B cell (primary cell): ENCODE measurements at regions not wholly inside any gene's neighbourhood (a gene's known extent, or its start where the extent isn't known, plus 50 kb on each side); places are given as distances from the start of the nearest gene placed in this dataset.

Experiments used
- ATAC-seq: fragments of 200-7000 bp; cut with Tn5 transposase; one replicate; pipeline ENCODE4 v1.10.0; 2021; ENCODE audit warnings: low read depth, mild to moderate bottlenecking, moderate number of reproducible peaks, moderate library complexity
- CTCF ChIA-PET: fragments of 350-600 bp; sonication (Branson Sonifier 250); formaldehyde crosslinking; loops from one replicate; lab custom pipeline; 2021; ENCODE audit warnings: antibody characterized with exemption, inconsistent platforms; lab: Charles Lee
- POLR2A ChIA-PET: fragments of 350-600 bp; sonication (Branson Sonifier 250); formaldehyde crosslinking; loops from one replicate; lab custom pipeline; 2021; ENCODE audit warnings: antibody characterized with exemption; lab: Charles Lee
- DNase-seq: peaks from one replicate; pipeline ENCODE4 v3.0.0; 2013
- H2AFZ ChIP-seq: 2 replicates; pipeline ENCODE4 v1.6.1; 2012; ENCODE audit warnings: mild to moderate bottlenecking, low read depth, low read length; ENCODE audit not compliant: insufficient read depth, poor library complexity, severe bottlenecking
- H3K27ac ChIP-seq, 2 donors: 1 replicate in 1 of 2; 2 replicates in 1 of 2; pipeline ENCODE4 v1.5.1; 2012 to 2013; ENCODE audit warnings: low read length in 2 of 2, mild to moderate bottlenecking in 2 of 2, moderate library complexity in 1 of 2
- H3K27me3 ChIP-seq, 4 experiments: fragments of 200-600 bp in 1 of 4; sonication (generic) in 1 of 4; replicated peaks in 1 of 4; 1 replicate in 2 of 4; 2 replicates in 2 of 4; pipeline versions ENCODE4 v1.6.1 to v1.7.0; 2013 to 2016; ENCODE audit warnings: low read length in 3 of 4, mild to moderate bottlenecking in 2 of 4, mixed read lengths in 1 of 4, moderate library complexity in 1 of 4; ENCODE audit not compliant: insufficient read depth in 4 of 4, control insufficient read depth in 3 of 4; ENCODE audit errors: control extremely low read depth in 1 of 4
- H3K36me3 ChIP-seq, 2 experiments: replicated peaks in 1 of 2; 1 replicate in 1 of 2; 2 replicates in 1 of 2; pipeline versions ENCODE4 v1.6.1 to v1.7.1; 2013; ENCODE audit warnings: low read length in 1 of 2; ENCODE audit not compliant: insufficient read depth in 2 of 2, control insufficient read depth in 1 of 2; ENCODE audit errors: control extremely low read depth in 1 of 2, extremely low read depth in 1 of 2
- H3K4me1 ChIP-seq, 2 donors: fragments of 200-600 bp in 1 of 2; sonication (generic) in 1 of 2; 1 replicate in 1 of 2; 2 replicates in 1 of 2; pipeline versions ENCODE4 v1.5.1 to v1.6.1; 2013 to 2017; ENCODE audit warnings: low read length in 2 of 2; ENCODE audit not compliant: control insufficient read depth in 2 of 2, insufficient read depth in 2 of 2
- H3K4me2 ChIP-seq: replicated peaks from 2 replicates; pipeline ENCODE3; 2012; ENCODE audit warnings: mild to moderate bottlenecking, low read depth, low read length; ENCODE audit not compliant: poor library complexity, severe bottlenecking
- H3K4me3 ChIP-seq, 5 experiments: fragments of 200-600 bp in 1 of 5; sonication (generic) in 1 of 5; 1 replicate in 3 of 5; 2 replicates in 2 of 5; pipeline versions ENCODE4 v1.5.1 to v1.7.0; 2011 to 2016; ENCODE audit warnings: low read length in 4 of 5, mild to moderate bottlenecking in 4 of 5, low read depth in 2 of 5, control low read depth in 1 of 5, moderate library complexity in 1 of 5; ENCODE audit not compliant: insufficient read depth in 1 of 5; ENCODE audit errors: control extremely low read depth in 1 of 5, extremely low read depth in 1 of 5
- H3K79me2 ChIP-seq: fragments of 200-600 bp; sonication (generic); one replicate; pipeline ENCODE4 v1.6.0; 2016; ENCODE audit warnings: low read length; ENCODE audit not compliant: control insufficient read depth, insufficient read depth
- H3K9ac ChIP-seq: fragments of 200-600 bp; sonication (generic); 2 replicates; pipeline ENCODE4 v1.6.1; 2017; ENCODE audit warnings: mild to moderate bottlenecking, low read length, moderate library complexity
- H3K9me3 ChIP-seq, 3 donors: one replicate each; pipeline versions ENCODE4 v1.6.1 to v1.7.1; 2013; ENCODE audit warnings: low read length in 2 of 3; ENCODE audit not compliant: control insufficient read depth in 2 of 3, insufficient read depth in 1 of 3; ENCODE audit errors: control extremely low read depth in 1 of 3
- H4K20me1 ChIP-seq: 2 replicates; pipeline ENCODE4 v1.6.0; 2012; ENCODE audit warnings: mild to moderate bottlenecking, low read length; ENCODE audit not compliant: insufficient read depth, control insufficient read depth, poor library complexity, severe bottlenecking
- H3K27ac Mint-ChIP-seq: one replicate; pipeline ENCODE4 v1.8.0; 2021; ENCODE audit warnings: mixed read lengths
- H3K27me3 Mint-ChIP-seq: one replicate; pipeline ENCODE4 v1.8.0; 2021; ENCODE audit warnings: mixed read lengths
- H3K4me1 Mint-ChIP-seq: one replicate; pipeline ENCODE4 v1.8.0; 2021; ENCODE audit warnings: mixed read lengths
- H3K4me3 Mint-ChIP-seq: one replicate; pipeline ENCODE4 v1.8.0; 2021; ENCODE audit warnings: mixed read lengths
- H3K9me3 Mint-ChIP-seq: one replicate; pipeline ENCODE4 v1.8.0; 2022; ENCODE audit warnings: mixed read lengths; ENCODE audit not compliant: insufficient read depth
- CTCF ChIP-seq: fragments of 200-600 bp; IDR thresholded peaks from one replicate; pipeline ENCODE4 v1.8.0; 2022; ENCODE audit warnings: antibody characterized with exemption, mild to moderate bottlenecking
- EZH2 ChIP-seq: IDR thresholded peaks from 2 replicates; pipeline ENCODE4 v1.6.1; 2012; ENCODE audit warnings: borderline replicate concordance, low read depth, mild to moderate bottlenecking, moderate library complexity, low read length; ENCODE audit not compliant: insufficient read depth, poor library complexity, severe bottlenecking
- WGBS: methylation state at CpG from one replicate; pipeline ENCODE4 v1.1.5; 2013; ENCODE audit warnings: missing lambda C conversion rate; ENCODE audit not compliant: insufficient coverage; 5-methylcytosine and 5-hydroxymethylcytosine counted together
- intact Hi-C: fragments of 100-400 bp; cut with micrococcal nuclease; formaldehyde crosslinking; loops from one replicate; pipeline ENCODE4 v1.10.0; 2022

DNA sequence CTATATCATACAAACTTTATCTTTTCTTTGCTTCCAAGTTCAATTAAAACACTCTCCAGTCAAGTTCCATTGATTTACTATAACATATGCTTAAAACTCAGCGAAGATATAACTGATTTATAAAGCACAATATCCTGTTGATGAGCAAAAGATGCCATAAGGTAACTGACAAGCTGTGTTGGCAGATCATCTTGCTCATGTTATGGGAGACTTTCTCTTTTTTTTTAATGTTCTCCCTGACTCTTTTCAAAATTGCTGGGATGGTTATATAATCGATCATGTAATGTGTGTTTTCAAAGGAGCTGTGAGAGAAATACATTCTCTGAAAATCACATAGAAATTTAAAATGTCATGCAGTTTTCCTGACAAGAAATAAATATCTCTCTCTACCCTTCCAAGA is 293.5 kb downstream of the MED10 start:
- H4K20me1 ChIP-seq = no peaks in the 10 kb centered on the region
- intact Hi-C loops = no loop called here
- no peaks in the 10 kb centered on the region for H3K27me3 ChIP-seq
- no peaks in the 10 kb centered on the region for H3K36me3 ChIP-seq
- CTCF ChIA-PET = no interaction called here
- H3K4me1 ChIP-seq = no peaks in the 10 kb centered on the region
- Mint-ChIP-seq H3K4me3 (no peak overlapping the region), H3K4me1 (no peaks in the 10 kb centered on the region), H3K27me3 (no peaks in the 10 kb centered on the region), H3K27ac (no peak overlapping the region), H3K9me3 (peaks cover 2% of the 10 kb centered on the region)
- POLR2A ChIA-PET = no interaction called here
- no peak for DNase-seq
- no peak overlapping the region for H3K4me2 ChIP-seq
- ATAC-seq = no peak
- no CpG with 5 or more reads among the region's 2 CpGs for WGBS
- no peak overlapping the region for H3K9ac ChIP-seq
- no peak overlapping the region for H3K4me3 ChIP-seq
- H3K27ac ChIP-seq = no peak overlapping the region
- H2AFZ ChIP-seq = no peak overlapping the region
- H3K9me3 ChIP-seq = no peaks in the 10 kb centered on the region
- no peaks in the 10 kb centered on the region for H3K79me2 ChIP-seq
- no peak for TF ChIP-seq EZH2
- TF ChIP-seq CTCF = no peak

- intact Hi-C loops = no loop called here
- ATAC-seq (no peak), DNase-seq (no peak)
- Histone ChIP-seq H4K20me1 (no peaks in the 10 kb centered on the region), H3K79me2 (no peaks in the 10 kb centered on the region), H3K4me1 (no peaks in the 10 kb centered on the region), H3K9me3 (no peaks in the 10 kb centered on the region), H3K4me3 (no peak overlapping the region), H3K27ac (no peak overlapping the region), H3K4me2 (no peak overlapping the region), H3K36me3 (no peaks in the 10 kb centered on the region), H3K27me3 (no peaks in the 10 kb centered on the region), H3K9ac (no peak overlapping the region), H2AFZ (no peak overlapping the region)
- ChIA-PET CTCF (no interaction called here), POLR2A (no interaction called here)
- no peak overlapping the region for H3K4me3 Mint-ChIP-seq
- TF ChIP-seq EZH2 = no peak
- TF ChIP-seq CTCF = no peak
- WGBS = 98% methylated on average over 6 of the region's 8 CpGs
- no peak overlapping the region for H3K27ac Mint-ChIP-seq
- peaks cover 2% of the 10 kb centered on the region for H3K9me3 Mint-ChIP-seq
- H3K27me3 Mint-ChIP-seq = no peaks in the 10 kb centered on the region
- H3K4me1 Mint-ChIP-seq = no peaks in the 10 kb centered on the region
Observed at GRCh38 chr5:6084376-6084775, 294.0 kb downstream of the MED10 start.
